ENCODE measurements at regions not wholly inside any gene's neighbourhood (a gene's known extent, or its start where the extent isn't known, plus 50 kb on each side); places are given as distances from the start of the nearest gene placed in this dataset.
"Not testable (repeated sequence)": the region's sequence is repeated elsewhere in the genome, so short reads cannot be mapped to it uniquely, and the experiment has no call there.

DNA sequence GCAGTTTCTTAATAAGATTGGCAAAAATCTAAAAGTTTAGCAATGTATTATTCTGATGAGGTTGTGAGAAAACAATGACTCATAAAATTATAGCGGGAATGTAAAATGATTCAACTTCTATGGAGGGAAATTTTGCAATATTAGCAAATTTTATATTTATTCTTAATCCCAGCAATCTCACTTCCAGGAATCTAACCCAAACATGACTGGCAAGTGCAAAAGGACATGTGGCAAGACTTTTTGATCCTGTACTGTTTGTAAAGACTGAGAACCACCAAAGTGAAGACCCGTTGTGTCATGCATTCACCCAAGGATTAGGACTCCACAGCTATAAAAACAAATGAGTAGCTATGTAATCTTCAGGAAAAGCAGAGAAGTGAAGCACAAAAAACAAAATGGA is 234.8 kb upstream of the KYNU start:
- DNase-seq (ENCODE audit: low read depth in 1 of 2, low spot score in 1 of 2), result no peak
- no peak for TF ChIP-seq JUND (IDR thresholded peaks at IDR 0.05; ENCODE audit: low read depth)
- in situ Hi-C loops (cut with HindIII; ENCODE audit: low pct_unique_long_range_greater_than_20kb, low sequenced_read_pairs), result no loop called here

DNA sequence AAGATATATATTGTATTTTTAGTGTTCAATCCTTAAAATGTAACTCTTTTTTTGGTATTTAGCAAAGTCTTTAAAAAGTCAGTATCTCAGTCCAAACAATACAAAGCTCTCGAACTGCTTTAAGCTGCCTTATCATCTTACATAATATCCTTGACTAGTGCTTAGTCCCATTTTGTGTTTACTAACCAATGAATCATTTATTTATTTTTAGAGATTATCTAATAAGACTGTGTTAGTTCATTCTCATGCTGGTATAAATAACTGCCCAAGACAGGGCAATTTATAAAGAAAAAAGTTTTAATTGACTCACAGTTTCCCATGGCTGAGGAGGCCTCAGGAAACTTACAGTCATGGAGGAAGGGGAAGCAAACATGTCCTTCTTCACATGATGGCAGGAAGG is 248.3 kb upstream of the KYNU start:
- TF ChIP-seq JUND (IDR thresholded peaks at IDR 0.05; ENCODE audit: low read depth), result no peak
- no peak for DNase-seq (ENCODE audit: low read depth in 1 of 2, low spot score in 1 of 2)
- in situ Hi-C loops (cut with HindIII; ENCODE audit: low pct_unique_long_range_greater_than_20kb, low sequenced_read_pairs), result no loop called here

DNA sequence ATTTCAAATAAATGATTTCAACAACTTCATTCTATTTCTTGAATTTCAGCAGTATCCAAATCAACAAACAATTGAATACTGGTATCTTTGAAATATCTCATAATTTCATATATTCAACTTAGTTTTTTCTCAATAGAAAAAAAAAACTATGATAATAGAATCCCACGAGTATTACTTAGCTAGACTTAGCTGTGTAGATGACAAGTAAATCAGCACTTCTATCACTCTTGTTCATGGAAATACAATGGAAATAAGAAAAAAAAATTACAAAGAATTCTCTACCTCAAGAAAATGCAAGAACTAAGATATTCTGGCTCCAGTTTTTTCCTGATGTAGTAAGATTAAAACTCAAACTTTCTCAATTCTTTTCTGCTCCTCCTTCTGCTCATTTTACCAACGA is 256.2 kb upstream of the KYNU start:
- in situ Hi-C loops (cut with HindIII; ENCODE audit: low pct_unique_long_range_greater_than_20kb, low sequenced_read_pairs), result no loop called here
- DNase-seq (ENCODE audit: low read depth in 1 of 2, low spot score in 1 of 2), result no peak
- no peak for TF ChIP-seq JUND (IDR thresholded peaks at IDR 0.05; ENCODE audit: low read depth)

DNA sequence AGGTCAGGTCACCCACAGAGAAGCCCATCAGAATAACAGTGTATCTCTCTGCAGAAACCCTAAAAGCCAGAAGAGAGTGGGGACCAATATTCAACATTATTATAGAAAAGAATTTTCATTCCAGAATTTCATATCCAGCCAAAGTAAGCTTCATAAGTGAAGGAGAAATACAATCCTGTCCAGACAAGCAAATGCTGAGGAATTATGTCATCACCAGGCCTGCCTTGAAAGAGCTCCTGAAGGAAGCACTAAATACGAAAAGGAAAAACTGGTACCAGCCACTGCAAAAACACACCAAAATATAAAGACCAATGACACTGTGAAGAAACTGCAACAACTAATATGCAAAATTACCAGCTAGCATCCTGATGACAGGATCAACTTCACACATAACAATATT is 260.0 kb upstream of the KYNU start:
- in situ Hi-C loops (cut with HindIII; ENCODE audit: low pct_unique_long_range_greater_than_20kb, low sequenced_read_pairs), result no loop called here
- no peak for DNase-seq (ENCODE audit: low read depth in 1 of 2, low spot score in 1 of 2)
- no peak for TF ChIP-seq JUND (IDR thresholded peaks at IDR 0.05; ENCODE audit: low read depth)

DNA sequence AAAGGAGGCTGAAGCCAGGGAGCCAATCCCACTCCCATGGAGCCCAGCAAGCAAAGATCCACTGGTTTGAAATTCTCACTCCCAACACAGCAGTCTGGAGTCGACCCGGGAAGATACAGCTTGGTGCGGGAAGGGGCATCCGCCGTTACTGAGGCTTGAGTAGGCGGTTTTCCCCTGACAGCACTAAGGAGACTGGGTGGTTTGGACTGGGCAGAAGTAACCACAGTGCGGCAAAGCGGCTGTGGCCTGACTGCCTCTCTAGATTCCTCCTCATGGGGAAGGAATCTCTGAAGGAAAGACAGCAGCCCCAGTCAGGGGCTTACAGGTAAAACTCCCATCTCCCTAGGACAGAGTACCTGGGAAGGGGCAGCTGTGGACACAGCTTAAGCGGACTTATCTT is 261.6 kb upstream of the KYNU start:
- in situ Hi-C loops (cut with HindIII; ENCODE audit: low pct_unique_long_range_greater_than_20kb, low sequenced_read_pairs), result no loop called here
- no peak for DNase-seq (ENCODE audit: low read depth in 1 of 2, low spot score in 1 of 2)

DNA sequence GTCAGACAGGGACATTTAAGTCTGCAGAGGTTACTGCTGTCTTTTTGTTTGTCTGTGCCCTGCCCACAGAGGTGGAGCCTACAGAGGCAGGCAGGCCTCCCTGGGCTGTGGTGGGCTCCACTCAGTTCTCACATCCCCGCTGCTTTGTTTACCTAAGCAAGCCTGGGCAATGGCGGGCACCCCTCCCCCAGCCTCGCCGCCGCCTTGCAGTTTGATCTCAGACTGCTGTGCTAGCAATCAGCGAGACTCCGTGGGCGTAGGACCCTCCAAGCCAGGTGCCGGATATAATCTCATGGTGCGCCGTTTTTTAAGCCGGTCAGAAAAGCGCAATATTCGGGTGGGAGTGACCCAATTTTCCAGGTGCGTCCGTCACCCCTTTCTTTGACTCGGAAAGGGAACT is 264.3 kb upstream of the KYNU start:
- DNase-seq (ENCODE audit: low read depth in 1 of 2, low spot score in 1 of 2); in situ Hi-C loops (cut with HindIII; ENCODE audit: low pct_unique_long_range_greater_than_20kb, low sequenced_read_pairs): not testable (repeated sequence)

More for the DNA sequence above, 261.6 kb upstream of the KYNU start:
- TF ChIP-seq JUND (IDR thresholded peaks at IDR 0.05; ENCODE audit: low read depth), result no peak

DNA sequence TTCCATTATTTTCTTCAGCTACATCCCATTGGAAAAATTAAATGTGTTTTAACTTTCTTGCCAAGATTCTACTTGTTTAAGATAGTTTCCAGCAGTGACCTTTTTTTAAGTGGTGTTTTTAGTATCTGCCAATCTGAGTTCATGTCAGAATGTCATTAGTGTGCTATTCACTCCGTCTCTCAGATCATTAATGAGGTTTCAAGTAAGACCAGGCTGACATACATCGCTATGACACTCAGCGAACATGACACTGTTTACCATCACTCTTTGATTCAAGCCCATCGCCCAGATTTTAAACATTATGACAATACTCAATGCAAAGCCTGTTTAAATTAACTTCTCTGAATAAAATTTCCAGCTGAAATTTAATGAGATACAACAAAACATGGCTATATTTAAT is 272.0 kb upstream of the KYNU start:
- TF ChIP-seq JUND (IDR thresholded peaks at IDR 0.05; ENCODE audit: low read depth), result no peak
- DNase-seq (ENCODE audit: low read depth in 1 of 2, low spot score in 1 of 2), result no peak
- in situ Hi-C loops (cut with HindIII; ENCODE audit: low pct_unique_long_range_greater_than_20kb, low sequenced_read_pairs), result no loop called here

DNA sequence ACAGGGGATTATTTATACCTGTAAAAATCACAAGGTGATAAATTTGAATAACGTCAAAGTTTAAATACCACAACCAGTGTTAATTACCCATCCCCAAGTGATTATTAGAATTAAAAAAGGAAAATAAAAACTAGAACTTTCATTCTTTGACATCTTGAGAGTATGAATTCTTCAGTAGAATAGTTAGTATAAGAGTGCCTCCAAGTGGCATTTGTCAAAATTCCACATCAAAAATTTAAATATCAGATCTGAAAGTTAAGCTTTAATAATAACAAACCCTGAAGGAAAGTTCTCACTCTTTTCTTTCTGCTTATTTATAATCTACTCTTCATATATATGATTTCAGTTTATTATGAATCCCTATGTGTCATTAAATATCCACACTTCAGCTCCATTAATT is 273.7 kb upstream of the KYNU start:
- in situ Hi-C loops (cut with HindIII; ENCODE audit: low pct_unique_long_range_greater_than_20kb, low sequenced_read_pairs), result no loop called here
- DNase-seq (ENCODE audit: low read depth in 1 of 2, low spot score in 1 of 2), result peak in 1 of 2 experiments; percentile 7
- no peak for TF ChIP-seq JUND (IDR thresholded peaks at IDR 0.05; ENCODE audit: low read depth)

DNA sequence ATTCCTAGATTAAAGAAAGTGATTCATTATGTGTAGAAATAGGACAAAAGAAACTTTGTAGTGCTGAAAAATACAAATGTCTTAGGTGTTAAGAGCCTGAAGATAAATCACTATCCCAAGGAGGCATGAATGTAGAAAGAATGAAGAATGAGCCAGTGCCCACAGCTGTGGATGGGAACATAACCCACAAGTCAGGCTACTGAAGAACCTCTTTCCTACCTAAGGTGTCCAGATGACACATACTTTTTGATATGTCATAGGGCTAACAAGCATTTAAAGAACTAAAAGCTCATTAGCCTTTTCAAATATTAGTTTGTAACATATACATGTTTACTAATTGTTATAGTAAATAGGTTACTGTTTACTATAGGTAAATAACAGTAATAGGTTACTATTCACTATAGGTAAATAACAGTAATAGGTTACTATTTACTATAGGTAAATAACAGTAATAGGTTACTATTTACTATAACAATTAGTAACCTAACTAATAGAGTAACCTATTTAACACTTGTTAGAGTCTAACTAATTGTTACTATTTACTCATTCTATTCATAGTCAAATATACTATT is 275.0 kb upstream of the KYNU start:
- DNase-seq (ENCODE audit: low read depth in 1 of 2, low spot score in 1 of 2), result no peak
- in situ Hi-C loops (cut with HindIII; ENCODE audit: low pct_unique_long_range_greater_than_20kb, low sequenced_read_pairs), result no loop called here
- TF ChIP-seq JUND (IDR thresholded peaks at IDR 0.05; ENCODE audit: low read depth), result no peak

DNA sequence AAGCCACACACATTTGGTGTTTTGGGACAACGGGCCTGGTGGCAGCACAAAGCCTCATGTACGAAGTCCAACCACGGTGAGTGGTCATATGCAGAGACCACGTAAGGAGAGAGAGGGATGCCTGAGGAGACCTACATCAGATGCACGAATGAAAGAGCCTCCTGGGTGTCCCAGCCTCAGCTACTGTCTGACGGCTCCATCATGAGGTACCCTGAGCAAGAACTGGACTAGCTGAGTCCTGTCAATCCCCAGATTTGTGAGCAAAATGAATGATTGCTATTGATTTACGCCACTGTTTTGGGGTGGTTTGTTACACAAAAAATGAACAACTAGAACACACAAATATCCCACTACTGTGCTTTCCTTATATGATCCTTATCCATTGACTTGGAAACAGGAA is 275.7 kb upstream of the KYNU start:
- no peak for TF ChIP-seq JUND (IDR thresholded peaks at IDR 0.05; ENCODE audit: low read depth)

DNA sequence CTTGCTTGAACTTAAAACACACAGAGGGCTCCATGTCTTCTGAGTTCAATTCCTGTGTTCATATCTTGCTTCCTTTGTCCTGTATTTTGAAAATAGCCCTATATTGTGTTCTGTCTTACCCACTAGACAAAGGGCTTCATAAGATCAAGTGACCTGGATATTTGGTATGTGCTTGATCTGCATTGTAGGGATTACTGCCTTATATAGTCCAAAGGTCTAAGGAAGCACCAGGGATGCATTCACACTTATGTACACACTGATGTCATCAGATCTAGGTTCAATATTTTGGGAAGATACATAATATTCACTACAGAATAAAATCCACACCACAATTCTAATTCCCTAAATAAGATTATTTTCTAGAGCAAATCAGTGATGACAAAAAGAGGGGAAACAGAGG is 278.0 kb upstream of the KYNU start:
- no peak for TF ChIP-seq JUND (IDR thresholded peaks at IDR 0.05; ENCODE audit: low read depth)
- in situ Hi-C loops (cut with HindIII; ENCODE audit: low pct_unique_long_range_greater_than_20kb, low sequenced_read_pairs), result no loop called here
- no peak for DNase-seq (ENCODE audit: low read depth in 1 of 2, low spot score in 1 of 2)

More for the DNA sequence above, 275.7 kb upstream of the KYNU start:
- in situ Hi-C loops (cut with HindIII; ENCODE audit: low pct_unique_long_range_greater_than_20kb, low sequenced_read_pairs), result no loop called here
- DNase-seq (ENCODE audit: low read depth in 1 of 2, low spot score in 1 of 2), result no peak

DNA sequence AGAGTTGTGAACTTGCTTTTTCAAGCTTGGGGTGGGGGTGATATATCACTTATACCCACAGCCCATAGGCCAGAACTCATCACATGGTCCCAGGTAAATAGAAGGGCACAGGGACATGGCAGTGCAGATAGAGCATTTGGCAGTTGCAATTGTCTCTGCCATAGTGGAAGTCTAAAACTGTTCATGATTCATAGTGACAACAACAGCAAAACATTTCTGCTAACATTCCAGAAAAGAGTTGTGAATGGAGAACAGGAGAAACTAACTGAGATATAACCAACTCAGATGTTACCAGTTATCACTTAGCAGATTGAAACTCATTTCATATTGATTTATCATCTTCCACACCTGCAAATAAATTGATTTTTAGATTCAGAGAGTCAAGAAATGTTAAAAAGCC is 278.6 kb upstream of the KYNU start:
- in situ Hi-C loops (cut with HindIII; ENCODE audit: low pct_unique_long_range_greater_than_20kb, low sequenced_read_pairs), result no loop called here
- TF ChIP-seq JUND (IDR thresholded peaks at IDR 0.05; ENCODE audit: low read depth), result no peak
- DNase-seq (ENCODE audit: low read depth in 1 of 2, low spot score in 1 of 2), result no peak

DNA sequence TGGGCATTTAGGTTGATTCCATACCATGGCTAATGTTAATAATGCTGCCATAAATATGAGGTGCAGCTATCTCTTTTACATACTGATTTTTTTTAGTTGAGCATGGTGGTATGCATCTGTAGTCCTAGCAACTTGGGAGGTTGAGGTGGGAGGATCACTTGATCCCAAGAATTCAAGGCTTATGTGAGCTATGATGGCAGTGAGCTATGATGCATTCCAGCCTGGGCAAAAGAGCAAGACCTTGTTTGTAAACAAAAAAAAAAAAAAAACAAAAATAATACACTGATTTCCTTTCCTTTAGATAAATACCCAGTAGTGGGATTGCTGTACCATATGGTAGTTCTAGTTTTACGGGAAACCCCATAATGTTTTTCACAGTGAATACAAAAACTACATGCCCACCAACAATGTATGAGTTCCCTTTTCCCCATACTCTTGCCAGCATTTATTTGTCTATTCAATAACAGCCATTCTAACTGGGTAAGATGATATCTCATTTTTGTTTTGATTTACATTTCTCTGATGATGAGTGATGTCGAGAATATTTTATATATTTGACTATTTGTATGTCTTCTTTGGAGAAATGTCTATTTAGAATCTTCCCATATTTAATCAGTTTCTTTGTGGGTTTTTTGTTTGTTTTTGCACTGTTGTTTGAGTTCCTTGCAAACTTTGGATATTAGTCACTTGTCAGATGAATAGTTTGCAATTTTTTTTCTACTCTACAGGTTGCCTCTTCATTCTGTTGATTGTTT is 281.0 kb upstream of the KYNU start:
- DNase-seq (ENCODE audit: low read depth in 1 of 2, low spot score in 1 of 2), result no peak
- TF ChIP-seq JUND (IDR thresholded peaks at IDR 0.05; ENCODE audit: low read depth), result no peak
- in situ Hi-C loops (cut with HindIII; ENCODE audit: low pct_unique_long_range_greater_than_20kb, low sequenced_read_pairs), result no loop called here

DNA sequence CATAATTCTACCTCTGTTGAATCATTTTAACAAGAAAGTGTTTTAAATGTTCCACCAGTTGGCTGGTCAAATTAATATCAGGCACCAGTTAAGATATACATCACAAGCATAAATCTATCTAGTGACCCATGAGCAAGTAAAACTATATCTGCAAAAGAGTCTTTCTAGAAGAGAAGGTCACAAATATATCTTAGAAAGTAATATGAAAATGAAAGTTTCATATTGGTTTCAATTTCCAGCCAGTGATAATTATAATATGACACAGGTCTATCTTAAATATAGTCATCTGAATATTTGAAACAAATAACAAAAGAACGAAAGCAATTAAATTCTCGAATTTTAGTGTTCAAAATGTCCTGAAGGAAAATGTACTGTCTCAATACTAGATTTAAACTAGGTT is 282.5 kb upstream of the KYNU start:
- in situ Hi-C loops (cut with HindIII; ENCODE audit: low pct_unique_long_range_greater_than_20kb, low sequenced_read_pairs), result no loop called here
- no peak for DNase-seq (ENCODE audit: low read depth in 1 of 2, low spot score in 1 of 2)
- TF ChIP-seq JUND (IDR thresholded peaks at IDR 0.05; ENCODE audit: low read depth), result no peak
